22Rv1 (cell line): ENCODE measurements at regions not wholly inside any gene's neighbourhood (a gene's known extent, or its start where the extent isn't known, plus 50 kb on each side); places are given as distances from the start of the nearest gene placed in this dataset.
"Not testable (repeated sequence)": the region's sequence is repeated elsewhere in the genome, so short reads cannot be mapped to it uniquely, and the experiment has no call there.

Source experiments
- ZFX ChIP-seq: fragments of 450-650 bp; IDR thresholded peaks from 2 replicates; pipeline ENCODE4 v1.6.1; 2017; ENCODE audit warnings: antibody characterized with exemption, borderline replicate concordance
- TF ChIP-seq, protein P1 (sequence below): fragments of 450-650 bp; IDR thresholded peaks from 2 replicates; pipeline ENCODE4 v1.5.1; 2017; ENCODE audit warnings: mild to moderate bottlenecking

GRCh38 chr2:88961323-88961722 is 269.9 kb downstream of the RPIA start:
- TF ChIP-seq, protein P1, sequence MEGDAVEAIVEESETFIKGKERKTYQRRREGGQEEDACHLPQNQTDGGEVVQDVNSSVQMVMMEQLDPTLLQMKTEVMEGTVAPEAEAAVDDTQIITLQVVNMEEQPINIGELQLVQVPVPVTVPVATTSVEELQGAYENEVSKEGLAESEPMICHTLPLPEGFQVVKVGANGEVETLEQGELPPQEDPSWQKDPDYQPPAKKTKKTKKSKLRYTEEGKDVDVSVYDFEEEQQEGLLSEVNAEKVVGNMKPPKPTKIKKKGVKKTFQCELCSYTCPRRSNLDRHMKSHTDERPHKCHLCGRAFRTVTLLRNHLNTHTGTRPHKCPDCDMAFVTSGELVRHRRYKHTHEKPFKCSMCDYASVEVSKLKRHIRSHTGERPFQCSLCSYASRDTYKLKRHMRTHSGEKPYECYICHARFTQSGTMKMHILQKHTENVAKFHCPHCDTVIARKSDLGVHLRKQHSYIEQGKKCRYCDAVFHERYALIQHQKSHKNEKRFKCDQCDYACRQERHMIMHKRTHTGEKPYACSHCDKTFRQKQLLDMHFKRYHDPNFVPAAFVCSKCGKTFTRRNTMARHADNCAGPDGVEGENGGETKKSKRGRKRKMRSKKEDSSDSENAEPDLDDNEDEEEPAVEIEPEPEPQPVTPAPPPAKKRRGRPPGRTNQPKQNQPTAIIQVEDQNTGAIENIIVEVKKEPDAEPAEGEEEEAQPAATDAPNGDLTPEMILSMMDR: peak; percentile 36
- not testable (repeated sequence) for TF ChIP-seq ZFX
